ENCODE measurements at regions not wholly inside any gene's neighbourhood (a gene's known extent, or its start where the extent isn't known, plus 50 kb on each side); places are given as distances from the start of the nearest gene placed in this dataset.

DNA sequence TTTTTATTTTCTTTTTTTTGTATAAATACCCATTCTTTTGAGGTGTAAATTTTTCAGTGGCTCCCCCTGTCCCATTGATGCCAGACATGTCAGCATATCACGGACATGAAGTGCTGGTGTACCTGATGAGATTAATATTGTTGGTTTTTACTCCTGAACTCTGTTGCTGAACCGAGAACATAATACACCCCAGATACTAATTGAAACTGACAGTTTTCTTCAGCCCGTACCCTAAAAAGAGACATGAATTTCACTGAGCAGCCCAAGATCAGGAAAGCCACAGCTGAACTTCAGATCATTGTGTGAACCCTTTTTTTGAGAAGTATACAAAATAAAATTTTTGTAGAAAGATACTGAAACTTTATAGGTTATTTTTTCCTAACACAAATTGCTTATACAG lies 75.7 kb downstream of the PRDM9 start:
- no peak for TF ChIP-seq YY1 (IDR thresholded peaks at IDR 0.05; ENCODE audit: low read depth)
- no peak for TF ChIP-seq EP300 (IDR thresholded peaks at IDR 0.05; ENCODE audit: borderline replicate concordance)
- TF ChIP-seq, protein P1, sequence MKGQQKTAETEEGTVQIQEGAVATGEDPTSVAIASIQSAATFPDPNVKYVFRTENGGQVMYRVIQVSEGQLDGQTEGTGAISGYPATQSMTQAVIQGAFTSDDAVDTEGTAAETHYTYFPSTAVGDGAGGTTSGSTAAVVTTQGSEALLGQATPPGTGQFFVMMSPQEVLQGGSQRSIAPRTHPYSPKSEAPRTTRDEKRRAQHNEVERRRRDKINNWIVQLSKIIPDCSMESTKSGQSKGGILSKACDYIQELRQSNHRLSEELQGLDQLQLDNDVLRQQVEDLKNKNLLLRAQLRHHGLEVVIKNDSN (IDR thresholded peaks at IDR 0.05) = no peak
- TF ChIP-seq RAD21 (IDR thresholded peaks at IDR 0.05; ENCODE audit: low read depth) = no peak
- TF ChIP-seq REST (IDR thresholded peaks at IDR 0.05; ENCODE audit: low read depth) = no peak
- TF ChIP-seq CREB1 (IDR thresholded peaks at IDR 0.05; ENCODE audit: low read depth) = no peak
- no peak for TF ChIP-seq NFIC (IDR thresholded peaks at IDR 0.05)
- no peak for TF ChIP-seq TCF12 (IDR thresholded peaks at IDR 0.05; ENCODE audit: low read depth)
- TF ChIP-seq FOXM1 (IDR thresholded peaks at IDR 0.05; ENCODE audit: borderline replicate concordance, low read depth) = no peak
- TF ChIP-seq TAF1 (IDR thresholded peaks at IDR 0.05; ENCODE audit: low read depth) = no peak
- no peak for TF ChIP-seq CEBPB (IDR thresholded peaks at IDR 0.05)
- no peak for TF ChIP-seq EGR1 (IDR thresholded peaks at IDR 0.05)
- TF ChIP-seq TEAD4 (IDR thresholded peaks at IDR 0.05) = no peak
- TF ChIP-seq, protein P2, sequence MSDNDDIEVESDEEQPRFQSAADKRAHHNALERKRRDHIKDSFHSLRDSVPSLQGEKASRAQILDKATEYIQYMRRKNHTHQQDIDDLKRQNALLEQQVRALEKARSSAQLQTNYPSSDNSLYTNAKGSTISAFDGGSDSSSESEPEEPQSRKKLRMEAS (IDR thresholded peaks at IDR 0.05) = no peak
